Activated CD8-positive, alpha-beta memory T cell treated with anti-CD3 and anti-CD28 coated beads, Interleukin-2, amount 50 U/mL, for 1 hour (primary cell): ENCODE measurements at regions not wholly inside any gene's neighbourhood (a gene's known extent, or its start where the extent isn't known, plus 50 kb on each side); places are given as distances from the start of the nearest gene placed in this dataset.

Experiments used
- DNase-seq: peaks from one replicate; pipeline ENCODE4 v3.0.0-alpha.2; 2020; ENCODE audit errors: extremely low read depth

GRCh38 chr12:125492354-125493270, 427.4 kb downstream of the AACS start:
- no peak for DNase-seq

GRCh38 chr12:125493704-125494308, 428.6 kb downstream of the AACS start:
- no peak for DNase-seq

GRCh38 chr12:125503128-125503527, 437.9 kb downstream of the AACS start:
- DNase-seq, result no peak

- no peak for DNase-seq
These were observed 444.0 kb downstream of the AACS start for GRCh38 chr12:125509195-125509594.

GRCh38 chr12:125512541-125513298, 447.5 kb downstream of the AACS start:
- no peak for DNase-seq

GRCh38 chr12:125515887-125516286, 450.7 kb downstream of the AACS start:
- no peak for DNase-seq

- DNase-seq, result no peak
These were observed 452.8 kb downstream of the AACS start for GRCh38 chr12:125518074-125518473.

- no peak for DNase-seq
These were observed 453.9 kb downstream of the AACS start for GRCh38 chr12:125519026-125519651.

- no peak for DNase-seq
These were observed 460.6 kb downstream of the AACS start for GRCh38 chr12:125525879-125526278.

GRCh38 chr12:125528281-125528680, 463.0 kb downstream of the AACS start:
- no peak for DNase-seq

- DNase-seq, result no peak
These were observed 465.0 kb downstream of the AACS start for GRCh38 chr12:125530201-125530600.

GRCh38 chr12:125530876-125531275, 465.6 kb downstream of the AACS start:
- no peak for DNase-seq

- no peak for DNase-seq
These were observed 466.3 kb downstream of the AACS start for GRCh38 chr12:125531574-125531973.

GRCh38 chr12:125533434-125534029, 468.3 kb downstream of the AACS start:
- no peak for DNase-seq

- DNase-seq, result no peak
These were observed 473.4 kb downstream of the AACS start for GRCh38 chr12:125538401-125539199.

- no peak for DNase-seq
These were observed 475.5 kb downstream of the AACS start for GRCh38 chr12:125540580-125541204.

GRCh38 chr12:125544960-125545359, 479.7 kb downstream of the AACS start:
- no peak for DNase-seq

- no peak for DNase-seq
These were observed 483.9 kb downstream of the AACS start for GRCh38 chr12:125549171-125549570.

- no peak for DNase-seq
These were observed 484.6 kb downstream of the AACS start for GRCh38 chr12:125549836-125550235.

GRCh38 chr12:125552295-125552694, 487.1 kb downstream of the AACS start:
- DNase-seq, result no peak
